ENCODE measurements at regions not wholly inside any gene's neighbourhood (a gene's known extent, or its start where the extent isn't known, plus 50 kb on each side); places are given as distances from the start of the nearest gene placed in this dataset.
"Not testable (repeated sequence)": the region's sequence is repeated elsewhere in the genome, so short reads cannot be mapped to it uniquely, and the experiment has no call there.

GRCh38 chr2:20949256-20949655, 94.6 kb downstream of the APOB start:
- DNase-seq = no peak

GRCh38 chr2:20946468-20946867, 97.4 kb downstream of the APOB start:
- no peak for DNase-seq

- DNase-seq = not testable (repeated sequence)
These were observed 100.2 kb downstream of the APOB start for GRCh38 chr2:20943721-20944120.

GRCh38 chr2:20942646-20943125, 101.2 kb downstream of the APOB start:
- DNase-seq = no peak

GRCh38 chr2:20940856-20941255, 103.0 kb downstream of the APOB start:
- DNase-seq = no peak

- no peak for DNase-seq
These were observed 103.7 kb downstream of the APOB start for GRCh38 chr2:20939931-20940795.

- no peak for DNase-seq
These were observed 106.5 kb downstream of the APOB start for GRCh38 chr2:20937353-20937752.

- no peak for DNase-seq
These were observed 108.6 kb downstream of the APOB start for GRCh38 chr2:20935168-20935775.

GRCh38 chr2:20934236-20934635, 109.6 kb downstream of the APOB start:
- peak; percentile 12 for DNase-seq

GRCh38 chr2:20933714-20934113, 110.2 kb downstream of the APOB start:
- DNase-seq = peak; percentile 5

GRCh38 chr2:20931346-20931745, 108.4 kb upstream of the LDAH start:
- DNase-seq = peak; percentile 26

GRCh38 chr2:20930928-20931327, 108.0 kb upstream of the LDAH start:
- peak; percentile 87 for DNase-seq

GRCh38 chr2:20929721-20930120, 106.8 kb upstream of the LDAH start:
- DNase-seq = no peak

GRCh38 chr2:20928617-20929016, 105.7 kb upstream of the LDAH start:
- DNase-seq = no peak

- DNase-seq = peak; percentile 29
These were observed 102.5 kb upstream of the LDAH start for GRCh38 chr2:20925265-20925889.

- DNase-seq = no peak
These were observed 96.4 kb upstream of the LDAH start for GRCh38 chr2:20919297-20919800.

- DNase-seq = peak; percentile 76
These were observed 95.0 kb upstream of the LDAH start for GRCh38 chr2:20917719-20918572.

- no peak for DNase-seq
These were observed 94.4 kb upstream of the LDAH start for GRCh38 chr2:20917287-20917660.

GRCh38 chr2:20916604-20917286, 93.8 kb upstream of the LDAH start:
- DNase-seq = peak; percentile 56

- no peak for DNase-seq
These were observed 92.4 kb upstream of the LDAH start for GRCh38 chr2:20915271-20915670.

GRCh38 chr2:20914771-20915170, 91.9 kb upstream of the LDAH start:
- no peak for DNase-seq

GRCh38 chr2:20914087-20914486, 91.2 kb upstream of the LDAH start:
- no peak for DNase-seq
